Pancreas (tissue), 10 donors: ENCODE measurements at regions not wholly inside any gene's neighbourhood (a gene's known extent, or its start where the extent isn't known, plus 50 kb on each side); places are given as distances from the start of the nearest gene placed in this dataset.

Experiments used
- ATAC-seq, 4 donors: fragments of 200-7000 bp; cut with Tn5 transposase; one replicate each; pipeline versions ENCODE4 v1.8.0 to v1.9.1; 2020; ENCODE audit warnings: mild to moderate bottlenecking in 4 of 4, moderate library complexity in 4 of 4
- DNase-seq, 6 donors: peaks; one replicate each; pipeline ENCODE4 v3.0.0-alpha.2; 2020
- FAIRE-seq: peaks from 2 replicates; lab custom pipeline; 2012; peaks lifted over from hg19 to GRCh38; lab: Jason Lieb, UNC
- H3K27ac ChIP-seq, 4 donors: fragments of 200-600 bp; sonication (generic); 1 replicate in 3 of 4; 2 replicates in 1 of 4; pipeline versions ENCODE4 v1.5.0 to v1.8.0; 2020
- H3K27me3 ChIP-seq, 4 donors: fragments of 200-600 bp; one replicate each; pipeline ENCODE4 v1.8.0; 2021
- H3K36me3 ChIP-seq, 3 donors: fragments of 200-600 bp; sonication (generic) in 1 of 3; one replicate each; pipeline versions ENCODE4 v1.5.0 to v1.8.0; 2020 to 2021
- H3K4me1 ChIP-seq, 3 donors: fragments of 200-600 bp; one replicate each; pipeline ENCODE4 v1.8.0; 2021
- H3K4me3 ChIP-seq, 4 donors: fragments of 200-600 bp; sonication (generic) in 2 of 4; one replicate each; pipeline versions ENCODE4 v1.5.0 to v1.8.0; 2020 to 2021
- H3K9me3 ChIP-seq, 4 donors: fragments of 200-600 bp; one replicate each; pipeline ENCODE4 v1.8.0; 2021
- WGBS, 2 donors: extraction: QIAGEN DNeasy Blood & Tissue Kit; methylation state at CpG; one replicate each; pipeline ENCODE4 v1.1.7; 2013; 5-methylcytosine and 5-hydroxymethylcytosine counted together
- intact Hi-C, 3 donors: fragments of 100-400 bp; cut with DNase I; formaldehyde crosslinking; loops; one replicate each; pipeline versions ENCODE4 v1.11.1 to v1.14.2; 2022
- TF ChIP-seq, protein P1 (sequence below), 4 donors: fragments of 200-600 bp; sonication (generic) in 3 of 4; IDR thresholded peaks; one replicate each; pipeline versions ENCODE4 v1.5.0 to v1.8.0; 2021; ENCODE audit warnings: antibody characterized with exemption in 4 of 4
- donor health status: healthy with polysubstance abuse.
- donor health status: DM: no; HTN: no; CAD: no; lungs with moderate emphysema.
- donor health status: DM: no; HTN: no; CAD: no.
- donor health status: control.
- donor health status: control.
- donor health status: Bipolar disorder and iron deficiency.
- donor health status: DM: yes; HTN: yes; CAD: no.
- donor health status: DM: no; HTN: no; CAD: no.
- donor health status: DM: no; HTN: no; CAD: no.
- donor health status: DM: yes; HTN: yes; CAD: no.

DNA sequence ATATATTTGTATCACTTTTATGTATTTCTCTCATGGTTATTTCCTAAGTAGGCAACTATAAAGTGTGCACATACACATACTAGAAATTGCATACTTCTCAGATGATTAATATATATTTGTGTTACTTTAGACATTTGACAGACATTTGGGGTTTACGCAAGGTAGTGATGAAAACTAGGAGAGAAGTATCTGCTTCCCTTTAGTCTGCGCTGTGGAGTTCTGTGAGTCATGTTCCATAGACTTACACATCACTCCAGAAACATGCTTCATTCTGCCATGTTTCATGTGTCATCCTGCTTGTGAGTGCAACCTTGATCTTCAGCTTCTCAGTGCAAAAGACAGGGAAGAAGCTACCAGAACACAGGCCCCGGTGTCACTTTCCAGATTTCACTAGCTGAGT, 200.7 kb upstream of the BMP2 start:
- no peak overlapping the region for H3K4me3 ChIP-seq
- intact Hi-C loops, result no loop called here
- no peak overlapping the region for H3K27ac ChIP-seq
- no peaks in the 10 kb centered on the region for H3K4me1 ChIP-seq
- TF ChIP-seq, protein P1, sequence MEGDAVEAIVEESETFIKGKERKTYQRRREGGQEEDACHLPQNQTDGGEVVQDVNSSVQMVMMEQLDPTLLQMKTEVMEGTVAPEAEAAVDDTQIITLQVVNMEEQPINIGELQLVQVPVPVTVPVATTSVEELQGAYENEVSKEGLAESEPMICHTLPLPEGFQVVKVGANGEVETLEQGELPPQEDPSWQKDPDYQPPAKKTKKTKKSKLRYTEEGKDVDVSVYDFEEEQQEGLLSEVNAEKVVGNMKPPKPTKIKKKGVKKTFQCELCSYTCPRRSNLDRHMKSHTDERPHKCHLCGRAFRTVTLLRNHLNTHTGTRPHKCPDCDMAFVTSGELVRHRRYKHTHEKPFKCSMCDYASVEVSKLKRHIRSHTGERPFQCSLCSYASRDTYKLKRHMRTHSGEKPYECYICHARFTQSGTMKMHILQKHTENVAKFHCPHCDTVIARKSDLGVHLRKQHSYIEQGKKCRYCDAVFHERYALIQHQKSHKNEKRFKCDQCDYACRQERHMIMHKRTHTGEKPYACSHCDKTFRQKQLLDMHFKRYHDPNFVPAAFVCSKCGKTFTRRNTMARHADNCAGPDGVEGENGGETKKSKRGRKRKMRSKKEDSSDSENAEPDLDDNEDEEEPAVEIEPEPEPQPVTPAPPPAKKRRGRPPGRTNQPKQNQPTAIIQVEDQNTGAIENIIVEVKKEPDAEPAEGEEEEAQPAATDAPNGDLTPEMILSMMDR (IDR thresholded peaks at IDR 0.05), result no peak
- no peaks in the 10 kb centered on the region for H3K9me3 ChIP-seq
- ATAC-seq (no peak), FAIRE-seq (no peak), DNase-seq (no peak)
- WGBS, 2 donors, result 68 to 74% methylated on average over 3 of the region's 3 CpGs
- no peaks in the 10 kb centered on the region for H3K27me3 ChIP-seq
- H3K36me3 ChIP-seq, result no peaks in the 10 kb centered on the region

DNA sequence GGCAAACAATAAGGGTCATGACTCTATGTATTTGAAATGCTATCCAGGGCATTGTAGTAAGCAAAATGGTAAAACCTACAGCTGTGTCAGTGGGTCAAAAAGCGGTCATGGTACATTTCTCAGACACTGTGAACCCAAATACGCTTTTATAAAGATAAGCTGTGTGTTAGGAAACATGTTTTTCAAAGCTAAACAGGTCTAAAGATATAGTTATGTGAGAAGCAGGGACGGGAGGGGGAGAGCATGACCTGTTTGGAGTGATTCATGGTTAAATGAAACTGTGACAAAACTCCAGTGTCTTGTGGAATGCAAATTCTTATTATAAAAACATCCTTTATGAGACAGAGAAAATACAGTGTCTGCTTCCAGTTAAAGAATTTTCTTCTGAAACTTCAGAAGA, 205.4 kb upstream of the BMP2 start:
- ATAC-seq, result no peak
- Histone ChIP-seq H3K36me3 (no peaks in the 10 kb centered on the region), H3K27ac (no peak overlapping the region), H3K4me3 (no peak overlapping the region), H3K27me3 (no peaks in the 10 kb centered on the region), H3K4me1 (no peaks in the 10 kb centered on the region), H3K9me3 (no peaks in the 10 kb centered on the region)
- TF ChIP-seq, protein P1 (IDR thresholded peaks at IDR 0.05), result no peak
- FAIRE-seq, result no peak
- WGBS, 2 donors, result 38 to 41% methylated on average over 3 of the region's 3 CpGs
- intact Hi-C loops, result no loop called here
- DNase-seq, result no peak

DNA sequence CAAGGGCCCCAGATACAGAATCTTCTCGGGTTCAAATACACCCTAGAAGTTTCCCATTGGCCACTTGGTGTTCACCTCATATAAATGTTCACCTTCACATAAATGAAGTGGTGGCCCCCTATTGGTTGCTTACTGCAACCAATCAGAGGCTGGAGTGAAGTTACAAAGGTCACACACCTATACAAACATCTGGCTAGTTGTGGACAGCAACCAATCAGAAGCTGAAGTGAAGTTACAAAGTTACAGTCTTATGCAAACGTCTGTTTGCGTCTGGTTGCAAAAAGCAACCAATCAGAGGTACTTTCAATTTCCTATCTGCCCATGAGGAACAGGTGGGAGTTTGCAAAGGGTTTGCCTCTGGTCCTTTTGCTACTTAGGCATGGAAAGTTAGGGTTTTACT, 206.5 kb upstream of the BMP2 start:
- TF ChIP-seq, protein P1 (IDR thresholded peaks at IDR 0.05), result no peak
- DNase-seq, result no peak
- Histone ChIP-seq H3K27me3 (no peaks in the 10 kb centered on the region), H3K36me3 (no peaks in the 10 kb centered on the region), H3K9me3 (no peaks in the 10 kb centered on the region), H3K4me1 (no peaks in the 10 kb centered on the region), H3K27ac (no peak overlapping the region), H3K4me3 (peak overlapping the region in 2 of 4 donors; percentile 4 to 8)
- intact Hi-C loops, result no loop called here
- peak in 3 of 4 donors; percentile 29 to 66 (median 62) for ATAC-seq
- 53 to 62% methylated on average over 3 of the region's 3 CpGs for WGBS, 2 donors
- no peak for FAIRE-seq

DNA sequence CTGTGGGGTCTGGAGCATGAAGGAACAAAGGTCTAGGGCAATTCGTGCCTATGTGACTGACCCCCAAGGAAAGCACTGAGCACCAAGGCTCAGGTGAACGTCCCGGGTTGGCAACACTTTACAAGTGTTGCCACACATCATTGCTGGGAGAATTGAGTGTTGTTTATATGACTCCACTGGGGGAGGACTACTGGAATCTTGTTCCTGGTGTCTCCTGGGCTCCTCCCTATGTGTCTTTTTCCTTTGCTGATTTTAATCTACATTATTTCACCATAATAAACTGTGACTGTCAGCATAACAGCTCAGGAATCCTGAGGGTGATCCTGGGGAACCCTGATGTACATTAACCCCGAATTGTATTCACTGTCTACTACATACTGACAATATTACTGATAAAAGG, 207.7 kb upstream of the BMP2 start:
- Histone ChIP-seq H3K36me3 (no peaks in the 10 kb centered on the region), H3K9me3 (no peaks in the 10 kb centered on the region), H3K27me3 (no peaks in the 10 kb centered on the region), H3K4me1 (no peaks in the 10 kb centered on the region), H3K27ac (no peak overlapping the region), H3K4me3 (no peak overlapping the region)
- DNase-seq (no peak), FAIRE-seq (no peak), ATAC-seq (no peak)
- intact Hi-C loops, result no loop called here
- TF ChIP-seq, protein P1 (IDR thresholded peaks at IDR 0.05), result no peak
- WGBS, 2 donors, result 67 to 74% methylated on average over 4 of the region's 4 CpGs

DNA sequence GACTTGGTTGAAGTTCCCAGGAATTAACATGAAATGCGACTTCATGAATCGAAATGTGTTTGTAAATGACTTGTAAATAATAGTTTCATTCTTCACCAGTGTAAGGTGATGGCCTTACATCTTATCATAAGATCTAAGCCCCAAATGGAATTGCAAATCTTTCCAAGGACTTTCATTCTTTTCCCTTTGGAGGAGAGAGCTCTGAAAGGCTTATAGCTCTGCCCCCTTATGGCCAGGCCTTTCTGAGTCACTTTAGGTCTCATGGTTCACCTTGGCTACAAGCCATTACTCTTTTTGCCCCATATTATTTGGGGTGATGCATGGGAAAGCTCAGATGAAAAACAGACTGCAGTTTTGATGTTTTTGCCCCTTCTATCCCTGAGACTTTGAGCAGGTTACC, 209.1 kb upstream of the BMP2 start:
- H3K4me3 ChIP-seq, result no peak overlapping the region
- DNase-seq (no peak), ATAC-seq (no peak), FAIRE-seq (no peak)
- no peaks in the 10 kb centered on the region for H3K27me3 ChIP-seq
- no peak overlapping the region for H3K27ac ChIP-seq
- intact Hi-C loops, result no loop called here
- WGBS, 2 donors, result 55 to 69% methylated on average over 2 of the region's 2 CpGs
- TF ChIP-seq, protein P1 (IDR thresholded peaks at IDR 0.05), result no peak
- no peaks in the 10 kb centered on the region for H3K36me3 ChIP-seq
- no peaks in the 10 kb centered on the region for H3K4me1 ChIP-seq
- H3K9me3 ChIP-seq, result no peaks in the 10 kb centered on the region
